ENCODE measurements at regions not wholly inside any gene's neighbourhood (a gene's known extent, or its start where the extent isn't known, plus 50 kb on each side); places are given as distances from the start of the nearest gene placed in this dataset.
"Not testable (repeated sequence)": the region's sequence is repeated elsewhere in the genome, so short reads cannot be mapped to it uniquely, and the experiment has no call there.

GRCh38 chr21:10424887-10425145 is 96.6 kb upstream of the TPTE start:
- not testable (repeated sequence) for TF ChIP-seq POLR2AphosphoS5, TCF7L2 (IDR thresholded peaks at IDR 0.05; ENCODE audit: low read depth, low read length)
- TF ChIP-seq, protein P1, sequence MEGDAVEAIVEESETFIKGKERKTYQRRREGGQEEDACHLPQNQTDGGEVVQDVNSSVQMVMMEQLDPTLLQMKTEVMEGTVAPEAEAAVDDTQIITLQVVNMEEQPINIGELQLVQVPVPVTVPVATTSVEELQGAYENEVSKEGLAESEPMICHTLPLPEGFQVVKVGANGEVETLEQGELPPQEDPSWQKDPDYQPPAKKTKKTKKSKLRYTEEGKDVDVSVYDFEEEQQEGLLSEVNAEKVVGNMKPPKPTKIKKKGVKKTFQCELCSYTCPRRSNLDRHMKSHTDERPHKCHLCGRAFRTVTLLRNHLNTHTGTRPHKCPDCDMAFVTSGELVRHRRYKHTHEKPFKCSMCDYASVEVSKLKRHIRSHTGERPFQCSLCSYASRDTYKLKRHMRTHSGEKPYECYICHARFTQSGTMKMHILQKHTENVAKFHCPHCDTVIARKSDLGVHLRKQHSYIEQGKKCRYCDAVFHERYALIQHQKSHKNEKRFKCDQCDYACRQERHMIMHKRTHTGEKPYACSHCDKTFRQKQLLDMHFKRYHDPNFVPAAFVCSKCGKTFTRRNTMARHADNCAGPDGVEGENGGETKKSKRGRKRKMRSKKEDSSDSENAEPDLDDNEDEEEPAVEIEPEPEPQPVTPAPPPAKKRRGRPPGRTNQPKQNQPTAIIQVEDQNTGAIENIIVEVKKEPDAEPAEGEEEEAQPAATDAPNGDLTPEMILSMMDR (IDR thresholded peaks at IDR 0.05), result not testable (repeated sequence)
